Skin of body (tissue), 1 donor: ENCODE measurements at regions not wholly inside any gene's neighbourhood (a gene's known extent, or its start where the extent isn't known, plus 50 kb on each side); places are given as distances from the start of the nearest gene placed in this dataset.

Experiments
- DNase-seq: peaks from one replicate; lab custom pipeline; 2025; lab: John Stamatoyannopoulos, UW

GRCh38 chr9:126151686-126152134 lies 174.9 kb upstream of the MVB12B start:
- no peak for DNase-seq

GRCh38 chr9:126152622-126153362 lies 173.8 kb upstream of the MVB12B start:
- no peak for DNase-seq

- DNase-seq = no peak
Measured at GRCh38 chr9:126153382-126153781, 173.2 kb upstream of the MVB12B start.

GRCh38 chr9:126154182-126154827 lies 172.3 kb upstream of the MVB12B start:
- DNase-seq = no peak

- no peak for DNase-seq
Measured at GRCh38 chr9:126154869-126155268, 171.8 kb upstream of the MVB12B start.

GRCh38 chr9:126155756-126156664 lies 170.6 kb upstream of the MVB12B start:
- DNase-seq = no peak

DNA sequence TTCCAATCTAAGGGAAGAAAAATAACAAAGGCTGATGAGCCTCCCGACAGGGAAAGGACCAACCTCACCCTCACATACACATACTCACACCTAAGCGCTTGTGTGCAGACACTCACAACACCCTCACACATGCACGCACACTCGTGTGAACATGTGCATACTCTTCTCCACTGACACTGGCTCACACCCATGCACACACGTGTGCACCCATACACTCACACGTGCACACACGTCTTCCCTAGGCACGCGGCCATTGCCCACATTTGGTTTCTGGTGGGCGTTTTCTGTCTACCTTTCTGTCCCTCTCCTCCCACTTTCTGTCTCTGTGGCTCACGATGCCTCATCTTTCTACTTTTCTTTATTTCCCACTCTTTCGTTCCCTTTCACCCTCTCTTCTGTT lies 169.7 kb upstream of the MVB12B start:
- no peak for DNase-seq

DNA sequence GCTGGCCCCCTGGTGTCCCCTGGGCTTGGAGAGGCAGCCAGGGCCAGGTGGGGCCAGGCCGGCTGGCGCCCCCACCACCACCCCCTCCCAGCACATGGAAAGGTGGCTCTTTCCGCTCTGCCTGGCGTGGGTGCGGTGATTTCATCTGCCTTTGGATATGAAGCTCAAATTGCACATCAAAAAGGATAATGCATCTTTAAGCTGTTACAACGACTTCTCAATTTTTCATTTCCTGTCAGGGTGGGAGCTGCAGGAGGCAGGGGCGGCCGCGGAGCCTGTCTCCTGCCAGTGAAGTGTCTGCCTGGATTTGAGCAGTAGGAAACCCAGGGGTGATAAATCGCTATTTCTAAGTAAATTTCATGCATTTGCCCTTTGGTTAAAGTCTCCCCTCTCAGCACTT lies 169.2 kb upstream of the MVB12B start:
- no peak for DNase-seq

- DNase-seq = no peak
Measured at GRCh38 chr9:126157826-126158587, 168.6 kb upstream of the MVB12B start.

DNA sequence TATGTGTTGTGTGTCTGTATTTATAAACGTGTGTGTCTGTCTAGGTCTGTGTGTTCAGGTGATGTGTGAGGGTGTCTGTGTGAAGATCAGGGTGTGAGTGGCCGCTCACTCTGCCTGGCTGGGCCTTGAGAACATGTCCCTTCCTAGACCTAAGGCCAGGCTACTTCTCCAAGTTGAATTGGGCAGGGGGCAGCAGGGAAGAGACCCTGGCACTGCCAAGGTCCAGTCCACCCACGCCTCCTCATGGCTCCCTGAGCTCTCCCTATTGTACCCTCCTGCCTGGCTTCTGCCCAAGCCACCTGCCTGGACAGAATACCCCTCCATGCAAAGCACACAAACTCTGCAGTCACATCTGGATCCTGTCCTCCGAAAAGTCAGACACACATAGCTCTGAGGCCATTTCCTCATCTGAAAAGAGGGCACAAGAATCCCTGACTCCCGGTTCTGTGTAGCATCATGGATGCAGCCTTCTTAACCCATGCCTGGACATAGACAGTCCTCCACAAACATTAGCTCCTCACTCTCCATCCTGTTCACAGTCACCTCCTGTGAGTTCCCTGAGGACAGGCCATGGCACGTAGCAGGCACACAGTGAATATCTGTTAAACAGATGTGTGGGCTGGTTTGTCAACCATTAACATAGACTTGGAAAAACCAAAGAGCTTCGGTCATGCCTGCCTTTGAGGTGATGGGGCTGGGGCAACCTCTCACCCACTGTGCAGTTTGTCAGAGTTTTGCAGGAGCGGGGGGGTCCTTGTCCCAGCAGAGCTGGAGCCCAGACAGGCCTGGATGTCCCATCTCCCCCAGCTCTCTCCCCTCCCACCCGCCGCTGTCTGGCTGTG lies 167.8 kb upstream of the MVB12B start:
- no peak for DNase-seq

- DNase-seq = no peak
Measured at GRCh38 chr9:126159430-126160060, 167.1 kb upstream of the MVB12B start.

GRCh38 chr9:126160067-126160853 lies 166.4 kb upstream of the MVB12B start:
- no peak for DNase-seq

- no peak for DNase-seq
Measured at GRCh38 chr9:126160854-126161329, 165.7 kb upstream of the MVB12B start.

DNA sequence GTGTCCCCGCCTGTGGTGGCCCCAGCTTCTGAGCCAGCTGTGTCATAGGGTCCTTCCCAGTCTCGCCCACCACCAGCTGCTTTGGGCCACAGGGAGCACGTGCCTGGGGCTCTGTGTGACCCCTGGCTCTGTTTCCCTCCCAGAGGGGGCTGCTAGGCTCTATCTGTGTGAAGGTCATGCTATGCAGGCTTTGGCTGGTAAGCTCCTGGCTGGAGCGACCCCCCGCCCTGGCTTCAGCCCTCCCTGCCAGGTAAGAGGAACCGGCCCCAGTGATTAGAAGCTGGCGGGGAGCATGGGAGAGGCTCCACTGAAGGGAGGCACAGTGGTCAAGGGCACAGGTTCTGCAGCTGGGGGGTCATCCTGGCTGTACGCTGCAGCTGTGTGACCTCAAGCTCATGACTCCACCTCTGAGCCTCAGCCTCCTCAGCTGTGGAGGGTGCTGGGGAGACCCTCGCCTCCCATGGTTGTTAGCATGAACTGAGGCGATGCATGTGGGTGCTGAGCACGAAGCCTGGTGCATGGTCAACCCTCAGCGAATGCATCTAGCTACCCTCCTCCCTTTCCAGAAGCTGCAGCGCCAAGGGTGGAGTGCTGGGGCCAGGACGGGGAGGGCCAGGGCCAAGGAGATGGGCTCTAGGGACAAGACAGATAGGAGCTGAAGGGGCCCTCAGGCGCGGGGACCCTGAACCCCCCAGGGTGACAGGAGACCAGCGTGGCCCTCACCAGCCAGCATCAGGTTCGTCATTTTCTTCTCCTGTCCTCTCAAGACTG lies 163.8 kb upstream of the MVB12B start:
- DNase-seq = no peak

- no peak for DNase-seq
Measured at GRCh38 chr9:126164796-126165525, 161.7 kb upstream of the MVB12B start.

- DNase-seq = no peak
Measured at GRCh38 chr9:126165755-126166154, 160.9 kb upstream of the MVB12B start.

- DNase-seq = no peak
Measured at GRCh38 chr9:126166291-126166690, 160.3 kb upstream of the MVB12B start.
